ENCODE measurements at regions not wholly inside any gene's neighbourhood (a gene's known extent, or its start where the extent isn't known, plus 50 kb on each side); places are given as distances from the start of the nearest gene placed in this dataset.

DNA sequence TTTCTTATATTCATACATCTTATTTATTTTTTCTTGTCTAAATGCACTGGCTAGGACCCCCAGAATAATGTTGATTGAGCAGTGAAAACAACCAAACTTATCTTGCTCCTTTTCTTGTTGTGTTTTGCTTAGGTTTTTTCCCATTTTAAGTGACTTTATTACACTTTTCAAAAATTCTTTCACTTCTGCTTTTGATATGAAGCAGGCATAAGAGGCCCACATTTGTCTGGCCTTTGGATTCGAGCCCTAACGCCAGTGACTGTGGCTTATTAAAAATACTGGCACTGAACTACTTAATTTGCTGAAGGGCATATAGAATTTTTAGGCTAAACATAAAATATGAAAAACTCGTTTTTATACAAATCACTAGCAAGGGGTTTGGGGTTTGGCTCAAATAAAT lies 197.0 kb downstream of the ASB9 start:
- no peaks in the 10 kb centered on the region; the same call in none of the 2 replicates for H3K9me3 ChIP-seq (ENCODE audit: control insufficient read depth, insufficient read depth, low read depth, low read length)
- no peaks in the 10 kb centered on the region for H3K4me1 ChIP-seq (ENCODE audit: control insufficient read depth, insufficient read depth, low read length)
- POLR2A ChIA-PET: no interaction called here
- no peak overlapping the region for H3K4me3 ChIP-seq (ENCODE audit: low read depth, low read length)
- no peak overlapping the region for H3K27ac ChIP-seq (ENCODE audit: extremely low read depth, low read depth, low read length)
- CTCF ChIA-PET: interaction anchor here (0.6 kb wide), 2 partner anchors 71 to 398 kb away, joined by 3 to 4 read pairs; no protein-coding TSS in a partner anchor
- H3K36me3 ChIP-seq (ENCODE audit: control insufficient read depth in 2 of 2, insufficient read depth in 1 of 2, low read length in 2 of 2): no peaks in the 10 kb centered on the region
- TF ChIP-seq ZBTB6 (tag by site-specific recombination; IDR thresholded peaks at IDR 0.05) (no peak), BCL6B (tag by site-specific recombination; IDR thresholded peaks at IDR 0.05) (no peak), ZSCAN16 (tag by site-specific recombination; IDR thresholded peaks at IDR 0.05) (no peak), ZNF610 (tag by site-specific recombination; IDR thresholded peaks at IDR 0.05; ENCODE audit: borderline replicate concordance) (no peak), ZNF341 (tag by site-specific recombination; IDR thresholded peaks at IDR 0.05; ENCODE audit: low read depth) (no peak), ZNF513 (tag by site-specific recombination; IDR thresholded peaks at IDR 0.05) (no peak), ZNF24 (tag by site-specific recombination; IDR thresholded peaks at IDR 0.05) (no peak), ZNF701 (tag by site-specific recombination; IDR thresholded peaks at IDR 0.05) (no peak), ZNF837 (tag by site-specific recombination; IDR thresholded peaks at IDR 0.05) (no peak), GLI4 (tag by site-specific recombination; IDR thresholded peaks at IDR 0.05) (no peak), ZNF629 (tag by site-specific recombination; IDR thresholded peaks at IDR 0.05) (no peak), ZFP69B (tag by site-specific recombination; IDR thresholded peaks at IDR 0.05) (no peak), ZNF521 (tag by site-specific recombination; IDR thresholded peaks at IDR 0.05) (no peak), ZNF560 (tag by site-specific recombination; IDR thresholded peaks at IDR 0.05; ENCODE audit: borderline replicate concordance) (no peak), ZNF791 (tag by site-specific recombination; IDR thresholded peaks at IDR 0.05) (no peak), ZNF211 (tag by site-specific recombination; IDR thresholded peaks at IDR 0.05; ENCODE audit: low read depth) (no peak), ZNF169 (tag by site-specific recombination; IDR thresholded peaks at IDR 0.05) (no peak), WT1 (tag by site-specific recombination; IDR thresholded peaks at IDR 0.05) (no peak)

GRCh38 chrX:15072259-15072658 lies 197.6 kb downstream of the ASB9 start:
- TF ChIP-seq ELK4 (IDR thresholded peaks at IDR 0.05; ENCODE audit: borderline replicate concordance, low read depth, low read length): no peak
- TF ChIP-seq PRDM6 (tag by site-specific recombination; IDR thresholded peaks at IDR 0.05): no peak
- no peak for TF ChIP-seq MEIS1 (CRISPR knock-in tag; IDR thresholded peaks at IDR 0.05; ENCODE audit: borderline replicate concordance)
- no peak for TF ChIP-seq ZNF792 (tag by site-specific recombination; IDR thresholded peaks at IDR 0.05)
- no peak for TF ChIP-seq ZNF19 (tag by site-specific recombination; IDR thresholded peaks at IDR 0.05; ENCODE audit: low read depth)
- TF ChIP-seq, protein P1, sequence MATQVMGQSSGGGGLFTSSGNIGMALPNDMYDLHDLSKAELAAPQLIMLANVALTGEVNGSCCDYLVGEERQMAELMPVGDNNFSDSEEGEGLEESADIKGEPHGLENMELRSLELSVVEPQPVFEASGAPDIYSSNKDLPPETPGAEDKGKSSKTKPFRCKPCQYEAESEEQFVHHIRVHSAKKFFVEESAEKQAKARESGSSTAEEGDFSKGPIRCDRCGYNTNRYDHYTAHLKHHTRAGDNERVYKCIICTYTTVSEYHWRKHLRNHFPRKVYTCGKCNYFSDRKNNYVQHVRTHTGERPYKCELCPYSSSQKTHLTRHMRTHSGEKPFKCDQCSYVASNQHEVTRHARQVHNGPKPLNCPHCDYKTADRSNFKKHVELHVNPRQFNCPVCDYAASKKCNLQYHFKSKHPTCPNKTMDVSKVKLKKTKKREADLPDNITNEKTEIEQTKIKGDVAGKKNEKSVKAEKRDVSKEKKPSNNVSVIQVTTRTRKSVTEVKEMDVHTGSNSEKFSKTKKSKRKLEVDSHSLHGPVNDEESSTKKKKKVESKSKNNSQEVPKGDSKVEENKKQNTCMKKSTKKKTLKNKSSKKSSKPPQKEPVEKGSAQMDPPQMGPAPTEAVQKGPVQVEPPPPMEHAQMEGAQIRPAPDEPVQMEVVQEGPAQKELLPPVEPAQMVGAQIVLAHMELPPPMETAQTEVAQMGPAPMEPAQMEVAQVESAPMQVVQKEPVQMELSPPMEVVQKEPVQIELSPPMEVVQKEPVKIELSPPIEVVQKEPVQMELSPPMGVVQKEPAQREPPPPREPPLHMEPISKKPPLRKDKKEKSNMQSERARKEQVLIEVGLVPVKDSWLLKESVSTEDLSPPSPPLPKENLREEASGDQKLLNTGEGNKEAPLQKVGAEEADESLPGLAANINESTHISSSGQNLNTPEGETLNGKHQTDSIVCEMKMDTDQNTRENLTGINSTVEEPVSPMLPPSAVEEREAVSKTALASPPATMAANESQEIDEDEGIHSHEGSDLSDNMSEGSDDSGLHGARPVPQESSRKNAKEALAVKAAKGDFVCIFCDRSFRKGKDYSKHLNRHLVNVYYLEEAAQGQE (tag by site-specific recombination; IDR thresholded peaks at IDR 0.05): no peak
- TF ChIP-seq ZEB2 (tag by site-specific recombination; IDR thresholded peaks at IDR 0.05): no peak
- TF ChIP-seq ZNF221 (tag by site-specific recombination; IDR thresholded peaks at IDR 0.05; ENCODE audit: borderline replicate concordance): no peak
- ChIA-PET POLR2A (no interaction called here), CTCF (interaction anchor here (0.6 kb wide), 1 partner anchor 398 kb away, joined by 4 read pairs; no protein-coding TSS in a partner anchor)
- H3K27ac ChIP-seq (ENCODE audit: extremely low read depth, low read depth, low read length): no peak overlapping the region
- H3K4me3 ChIP-seq (ENCODE audit: low read depth, low read length): no peak overlapping the region
- no peaks in the 10 kb centered on the region for H3K36me3 ChIP-seq (ENCODE audit: control insufficient read depth in 2 of 2, insufficient read depth in 1 of 2, low read length in 2 of 2)
- no peaks in the 10 kb centered on the region for H3K4me1 ChIP-seq (ENCODE audit: control insufficient read depth, insufficient read depth, low read length)
- H3K9me3 ChIP-seq (ENCODE audit: control insufficient read depth, insufficient read depth, low read depth, low read length): no peaks in the 10 kb centered on the region; the same call in none of the 2 replicates

Measured in HEK293 (cell line).